Mesendoderm (in vitro differentiated cells): ENCODE measurements at regions not wholly inside any gene's neighbourhood (a gene's known extent, or its start where the extent isn't known, plus 50 kb on each side); places are given as distances from the start of the nearest gene placed in this dataset.
"Not testable (repeated sequence)": the region's sequence is repeated elsewhere in the genome, so short reads cannot be mapped to it uniquely, and the experiment has no call there.

Experiments
- DNase-seq: peaks from one replicate; pipeline ENCODE4 v3.0.0; 2013
- H2AK5ac ChIP-seq: 2 replicates; pipeline ENCODE4 v1.6.1; 2013; ENCODE audit warnings: low read length, inconsistent platforms
- H2BK120ac ChIP-seq: 2 replicates; pipeline ENCODE4 v1.6.1; 2013; ENCODE audit warnings: low read depth, mild to moderate bottlenecking, low read length, moderate library complexity, mixed read lengths
- H2BK15ac ChIP-seq: replicated peaks from 2 replicates; pipeline ENCODE4 v1.6.1; 2013; ENCODE audit warnings: low read depth, mild to moderate bottlenecking, moderate library complexity
- H2BK5ac ChIP-seq: 2 replicates; pipeline ENCODE4 v1.6.1; 2013; ENCODE audit warnings: low read length, inconsistent platforms
- H3K18ac ChIP-seq: 2 replicates; pipeline ENCODE4 v1.6.1; 2013; ENCODE audit warnings: mild to moderate bottlenecking, low read length, mixed read lengths
- H3K23ac ChIP-seq: one replicate; pipeline ENCODE4 v1.6.1; 2013; ENCODE audit warnings: low read length
- H3K27ac ChIP-seq: 2 replicates; pipeline ENCODE4 v1.5.1; 2013; ENCODE audit warnings: low read depth, mild to moderate bottlenecking, inconsistent platforms, low read length, moderate library complexity
- H3K27me3 ChIP-seq: 2 replicates; pipeline ENCODE4 v1.6.1; 2013; ENCODE audit warnings: low read length, control low read depth, mild to moderate bottlenecking, inconsistent platforms; ENCODE audit not compliant: insufficient read depth, poor library complexity
- H3K36me3 ChIP-seq: 2 replicates; pipeline ENCODE4 v1.6.1; 2013; ENCODE audit warnings: low read length, inconsistent platforms; ENCODE audit not compliant: control insufficient read depth, insufficient read depth
- H3K4ac ChIP-seq: one replicate; pipeline ENCODE4 v1.6.1; 2013; ENCODE audit warnings: low read depth, mild to moderate bottlenecking, low read length, moderate library complexity
- H3K4me1 ChIP-seq: 2 replicates; pipeline ENCODE4 v1.6.1; 2013; ENCODE audit warnings: low read depth, low read length, inconsistent platforms; ENCODE audit not compliant: control insufficient read depth
- H3K4me2 ChIP-seq: 2 replicates; pipeline ENCODE4 v1.6.1; 2013; ENCODE audit warnings: low read length
- H3K4me3 ChIP-seq: 2 replicates; pipeline ENCODE4 v1.5.1; 2013; ENCODE audit warnings: mild to moderate bottlenecking, low read length
- H3K56ac ChIP-seq: one replicate; pipeline ENCODE4 v1.6.1; 2013; ENCODE audit warnings: low read length
- H3K79me1 ChIP-seq: 2 replicates; pipeline ENCODE4 v1.6.1; 2013; ENCODE audit warnings: low read length, inconsistent platforms
- H3K79me2 ChIP-seq: 2 replicates; pipeline ENCODE4 v1.6.1; 2013; ENCODE audit warnings: mild to moderate bottlenecking, low read length; ENCODE audit not compliant: control insufficient read depth, insufficient read depth
- H3K9ac ChIP-seq: 2 replicates; pipeline ENCODE4 v1.6.1; 2013; ENCODE audit warnings: low read length, inconsistent platforms
- H4K5ac ChIP-seq: one replicate; pipeline ENCODE4 v1.6.1; 2013; ENCODE audit warnings: low read length
- H4K8ac ChIP-seq: one replicate; pipeline ENCODE4 v1.6.1; 2013; ENCODE audit warnings: low read depth, mild to moderate bottlenecking, control low read depth, low read length, moderate library complexity
- WGBS: extraction: QIAGEN DNeasy Blood & Tissue Kit; methylation state at CpG from one replicate; pipeline ENCODE4 v1.1.7; 2013; ENCODE audit warnings: low lambda C conversion rate, missing lambda C conversion rate; ENCODE audit not compliant: insufficient coverage; ENCODE audit errors: extremely low coverage; 5-methylcytosine and 5-hydroxymethylcytosine counted together

DNA sequence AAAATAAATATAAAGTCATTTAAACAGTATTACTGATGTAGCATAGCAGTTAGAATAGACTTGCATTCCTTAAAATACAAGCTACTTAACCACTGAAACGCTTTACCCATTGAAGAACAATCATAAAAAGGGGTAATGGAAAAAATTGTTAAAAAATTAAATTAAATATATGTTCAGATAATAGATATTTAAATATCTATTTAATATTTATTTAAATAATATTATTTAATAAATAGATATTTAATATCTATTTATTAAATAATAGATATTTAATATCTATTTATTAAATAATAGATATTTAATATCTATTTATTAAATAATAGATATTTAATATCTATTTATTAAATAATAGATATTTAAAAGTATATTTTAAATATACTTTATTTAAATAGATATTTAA lies 2410.5 kb downstream of the PCDH7 start:
- not testable (repeated sequence) for H2BK5ac ChIP-seq
- WGBS = no CpG with 5 or more reads among the region's 1 CpG

DNA sequence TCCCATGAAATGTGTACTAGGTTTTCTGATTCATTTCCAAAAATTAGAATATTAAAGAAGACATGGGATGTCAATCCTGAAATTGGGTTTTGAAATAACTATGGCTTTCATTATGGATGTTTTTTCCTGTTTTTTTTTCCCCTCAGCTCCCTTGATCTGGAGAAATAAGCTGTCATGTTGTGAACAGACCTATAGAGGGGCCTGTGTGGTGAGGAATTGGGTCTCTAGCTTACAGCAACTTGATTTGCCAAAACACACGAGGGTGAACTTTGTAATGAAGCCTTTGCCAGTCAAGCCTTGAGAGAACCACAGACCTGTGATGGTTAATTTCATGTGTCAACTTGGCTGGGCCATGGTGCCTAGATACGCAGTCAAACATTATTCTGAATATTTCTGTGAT lies 2413.6 kb downstream of the PCDH7 start:
- no peaks in the 10 kb centered on the region for H3K79me2 ChIP-seq
- H3K9ac ChIP-seq = no peak overlapping the region
- no peak overlapping the region for H4K5ac ChIP-seq
- H3K23ac ChIP-seq = no peak overlapping the region
- H4K8ac ChIP-seq = no peak overlapping the region
- no peak overlapping the region for H2BK120ac ChIP-seq
- H3K36me3 ChIP-seq = no peaks in the 10 kb centered on the region
- H3K4me3 ChIP-seq = no peak overlapping the region
- H3K27ac ChIP-seq = no peak overlapping the region
- no peak overlapping the region for H3K18ac ChIP-seq
- H2AK5ac ChIP-seq = no peak overlapping the region
- no peak overlapping the region for H2BK5ac ChIP-seq
- H3K27me3 ChIP-seq = no peaks in the 10 kb centered on the region
- no CpG with 5 or more reads among the region's 2 CpGs for WGBS
- peak; percentile 44 for DNase-seq
- H3K56ac ChIP-seq = no peak overlapping the region
- H3K4me2 ChIP-seq = no peak overlapping the region
- H3K79me1 ChIP-seq = no peaks in the 10 kb centered on the region
- H3K4me1 ChIP-seq = no peaks in the 10 kb centered on the region
- no peak overlapping the region for H2BK15ac ChIP-seq
- no peak overlapping the region for H3K4ac ChIP-seq

More for the DNA sequence above, 2410.5 kb downstream of the PCDH7 start:
- H3K79me1 ChIP-seq, H3K56ac ChIP-seq, H3K27me3 ChIP-seq, DNase-seq, H4K5ac ChIP-seq, H3K23ac ChIP-seq, H3K18ac ChIP-seq, H3K4ac ChIP-seq, H3K27ac ChIP-seq, H3K4me1 ChIP-seq, H3K36me3 ChIP-seq, H2BK15ac ChIP-seq, H3K4me2 ChIP-seq, H3K79me2 ChIP-seq, H4K8ac ChIP-seq, H3K4me3 ChIP-seq, H3K9ac ChIP-seq, H2BK120ac ChIP-seq, H2AK5ac ChIP-seq: not testable (repeated sequence)

DNA sequence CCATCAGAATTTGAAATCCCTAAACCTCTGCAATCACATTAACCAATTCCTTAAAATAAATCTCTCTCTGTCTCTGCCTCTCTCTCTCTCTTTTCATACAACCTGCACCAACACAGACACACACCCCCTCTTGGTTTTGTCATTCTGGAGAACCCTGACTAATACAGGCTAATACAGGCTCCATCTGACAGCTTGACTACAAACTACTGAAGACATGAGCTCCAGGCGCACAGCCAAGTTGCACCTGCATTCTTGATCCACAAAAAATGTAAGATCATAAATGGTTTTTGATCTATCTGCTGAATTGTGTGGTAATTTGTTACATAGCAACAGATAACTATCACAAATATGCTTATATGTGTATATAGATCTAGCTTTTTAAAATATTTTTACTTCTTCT lies 2414.2 kb downstream of the PCDH7 start:
- no peak overlapping the region for H2BK15ac ChIP-seq
- no peak overlapping the region for H3K4me2 ChIP-seq
- H2AK5ac ChIP-seq = no peak overlapping the region
- no peaks in the 10 kb centered on the region for H3K79me2 ChIP-seq
- H3K9ac ChIP-seq = no peak overlapping the region
- H3K27ac ChIP-seq = no peak overlapping the region
- no peak overlapping the region for H3K56ac ChIP-seq
- H3K36me3 ChIP-seq = no peaks in the 10 kb centered on the region
- no peak overlapping the region for H3K4me3 ChIP-seq
- H3K4ac ChIP-seq = no peak overlapping the region
- H3K4me1 ChIP-seq = no peaks in the 10 kb centered on the region
- H3K18ac ChIP-seq = no peak overlapping the region
- H4K5ac ChIP-seq = no peak overlapping the region
- H4K8ac ChIP-seq = no peak overlapping the region
- H3K27me3 ChIP-seq = no peaks in the 10 kb centered on the region
- no peak for DNase-seq
- H2BK5ac ChIP-seq = no peak overlapping the region
- no peak overlapping the region for H2BK120ac ChIP-seq
- H3K79me1 ChIP-seq = no peaks in the 10 kb centered on the region
- WGBS = no CpG with 5 or more reads among the region's 1 CpG
- H3K23ac ChIP-seq = no peak overlapping the region

DNA sequence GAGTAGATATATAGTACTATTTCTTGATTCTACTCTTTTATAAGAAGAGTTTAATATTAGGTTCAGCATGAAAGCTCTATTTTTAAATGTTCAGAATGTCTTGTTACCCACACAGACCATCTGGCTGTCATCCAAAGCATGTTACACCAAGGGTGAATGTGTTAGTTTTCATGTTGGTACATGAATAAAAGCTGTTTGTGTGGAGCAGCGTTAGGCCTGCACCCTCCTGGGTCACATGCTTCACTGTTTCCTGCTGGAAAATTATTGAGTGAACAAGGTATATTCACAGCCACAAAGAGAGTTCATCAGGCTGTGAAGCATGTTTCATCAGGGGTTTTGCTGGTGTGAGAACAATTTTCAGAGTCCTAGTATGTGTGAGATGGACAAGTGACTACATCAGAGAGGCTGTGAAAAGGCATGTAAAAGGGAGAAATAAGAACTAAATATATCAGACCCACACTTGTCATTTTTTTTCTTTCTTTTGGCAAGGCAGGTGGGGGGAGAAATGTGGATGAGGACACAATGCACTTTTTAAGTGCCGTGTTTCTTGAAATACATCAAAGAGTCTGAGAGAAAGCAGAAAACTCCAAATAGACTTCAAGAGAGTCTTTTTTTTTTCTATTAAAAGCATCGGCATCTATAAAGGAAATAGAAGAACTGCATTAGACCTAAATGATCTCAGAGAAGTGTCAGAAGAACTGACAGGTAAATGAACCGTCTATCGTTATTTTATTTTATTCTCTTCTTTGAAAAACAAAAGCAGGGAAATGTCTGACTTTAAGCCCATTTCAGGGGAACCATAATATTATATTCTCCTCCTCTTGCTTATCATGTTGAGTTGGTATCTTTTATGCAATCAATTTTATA lies 2429.7 kb downstream of the PCDH7 start:
- H3K4me3 ChIP-seq = no peak overlapping the region
- H2AK5ac ChIP-seq = no peak overlapping the region
- H3K4me1 ChIP-seq = no peaks in the 10 kb centered on the region
- no peak overlapping the region for H2BK5ac ChIP-seq
- H3K27ac ChIP-seq = no peak overlapping the region
- no peak for DNase-seq
- H3K23ac ChIP-seq = no peak overlapping the region
- H3K79me2 ChIP-seq = no peaks in the 10 kb centered on the region
- H2BK15ac ChIP-seq = no peak overlapping the region
- no CpG with 5 or more reads among the region's 5 CpGs for WGBS
- H3K36me3 ChIP-seq = no peaks in the 10 kb centered on the region
- no peaks in the 10 kb centered on the region for H3K79me1 ChIP-seq
- no peaks in the 10 kb centered on the region for H3K27me3 ChIP-seq
- no peak overlapping the region for H3K56ac ChIP-seq
- H2BK120ac ChIP-seq = no peak overlapping the region
- no peak overlapping the region for H3K9ac ChIP-seq
- H3K4me2 ChIP-seq = no peak overlapping the region
- no peak overlapping the region for H3K18ac ChIP-seq
- no peak overlapping the region for H3K4ac ChIP-seq
- no peak overlapping the region for H4K5ac ChIP-seq
- no peak overlapping the region for H4K8ac ChIP-seq

DNA sequence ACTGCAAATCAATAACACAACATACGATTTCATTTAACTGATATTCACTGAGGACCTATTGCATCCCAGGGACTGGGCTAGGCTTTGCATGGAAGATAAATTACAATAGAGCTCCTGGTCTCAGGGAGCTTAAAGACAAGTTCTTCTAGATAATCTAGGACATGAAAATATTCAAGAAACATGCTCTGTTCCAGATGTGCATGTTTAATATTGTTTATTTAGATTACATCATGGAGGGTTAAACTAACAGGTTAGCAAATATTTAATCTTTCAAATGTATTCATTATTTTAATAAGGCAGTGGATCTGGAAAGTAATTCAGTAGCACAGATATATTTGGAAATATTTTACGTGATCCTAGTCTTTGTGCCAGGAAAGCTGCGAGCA lies 2430.3 kb downstream of the PCDH7 start:
- Histone ChIP-seq H3K56ac (no peak overlapping the region), H2BK15ac (no peak overlapping the region), H2AK5ac (no peak overlapping the region), H3K4me1 (no peaks in the 10 kb centered on the region), H3K18ac (no peak overlapping the region), H3K27me3 (no peaks in the 10 kb centered on the region), H3K9ac (no peak overlapping the region), H2BK120ac (no peak overlapping the region), H3K79me2 (no peaks in the 10 kb centered on the region), H3K79me1 (no peaks in the 10 kb centered on the region), H3K4ac (no peak overlapping the region), H3K27ac (no peak overlapping the region), H2BK5ac (no peak overlapping the region), H3K4me2 (no peak overlapping the region), H4K8ac (no peak overlapping the region), H3K4me3 (no peak overlapping the region), H3K36me3 (no peaks in the 10 kb centered on the region), H3K23ac (no peak overlapping the region), H4K5ac (no peak overlapping the region)
- no peak for DNase-seq
- WGBS = no CpG with 5 or more reads among the region's 3 CpGs

DNA sequence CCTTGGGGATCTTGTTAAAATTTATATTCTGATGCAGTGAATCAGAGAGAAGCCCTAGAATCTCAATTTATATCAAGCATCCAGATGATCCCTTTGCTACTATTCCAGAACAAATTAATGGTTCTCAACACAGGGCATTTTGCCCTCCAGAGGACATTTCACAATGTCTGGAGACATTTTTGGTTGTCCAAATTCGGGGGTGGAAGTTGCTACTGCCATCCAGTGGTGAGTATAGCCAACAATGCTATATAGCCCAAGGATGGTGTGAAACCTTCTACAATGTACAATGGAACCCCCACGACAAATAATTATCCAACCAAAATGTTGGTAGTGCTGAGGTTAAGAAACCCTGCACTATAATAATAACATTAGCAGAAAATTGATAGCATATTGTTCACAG lies 2440.0 kb downstream of the PCDH7 start:
- no peak overlapping the region for H3K56ac ChIP-seq
- WGBS = no CpG with 5 or more reads among the region's 2 CpGs
- no peak overlapping the region for H2BK120ac ChIP-seq
- H3K27ac ChIP-seq = no peak overlapping the region
- H2BK5ac ChIP-seq = no peak overlapping the region
- H3K4me1 ChIP-seq = no peaks in the 10 kb centered on the region
- H2BK15ac ChIP-seq = no peak overlapping the region
- peak; percentile 58 for DNase-seq
- H3K4me3 ChIP-seq = no peak overlapping the region
- H3K4ac ChIP-seq = no peak overlapping the region
- no peak overlapping the region for H3K4me2 ChIP-seq
- H4K8ac ChIP-seq = no peak overlapping the region
- H3K9ac ChIP-seq = no peak overlapping the region
- H3K23ac ChIP-seq = no peak overlapping the region
- H3K18ac ChIP-seq = no peak overlapping the region
- H3K79me1 ChIP-seq = no peaks in the 10 kb centered on the region
- no peak overlapping the region for H4K5ac ChIP-seq
- H3K36me3 ChIP-seq = no peaks in the 10 kb centered on the region
- no peaks in the 10 kb centered on the region for H3K79me2 ChIP-seq
- no peaks in the 10 kb centered on the region for H3K27me3 ChIP-seq
- no peak overlapping the region for H2AK5ac ChIP-seq
